CD4-positive, alpha-beta memory T cell (primary cell): ENCODE measurements at regions not wholly inside any gene's neighbourhood (a gene's known extent, or its start where the extent isn't known, plus 50 kb on each side); places are given as distances from the start of the nearest gene placed in this dataset.
"Not testable (repeated sequence)": the region's sequence is repeated elsewhere in the genome, so short reads cannot be mapped to it uniquely, and the experiment has no call there.

ENCODE experiments used
- CTCF ChIA-PET: fragments of 350-600 bp; sonication (Branson Sonifier 250); formaldehyde crosslinking; loops from one replicate; lab custom pipeline; 2021; ENCODE audit warnings: inconsistent platforms; ENCODE audit not compliant: partially characterized antibody; lab: Charles Lee
- POLR2A ChIA-PET: fragments of 350-600 bp; sonication (Branson Sonifier 250); formaldehyde crosslinking; loops from one replicate; lab custom pipeline; 2021; ENCODE audit not compliant: partially characterized antibody; lab: Charles Lee
- DNase-seq, 5 donors: peaks; one replicate each; pipeline versions ENCODE4 v3.0.0 to v3.0.0-alpha.2; 2020 to 2022; ENCODE audit warnings: mixed read lengths in 1 of 5
- H3K27ac ChIP-seq: one replicate; pipeline ENCODE4 v1.7.0; 2013; ENCODE audit warnings: low read depth, low read length
- H3K27me3 ChIP-seq: 2 replicates; pipeline ENCODE4 v1.7.0; 2013; ENCODE audit warnings: mild to moderate bottlenecking, low read length, moderate library complexity; ENCODE audit not compliant: insufficient read depth
- H3K36me3 ChIP-seq: 2 replicates; pipeline ENCODE4 v1.7.0; 2013; ENCODE audit warnings: mild to moderate bottlenecking, low read length, moderate library complexity; ENCODE audit not compliant: insufficient read depth
- H3K4me1 ChIP-seq: 2 replicates; pipeline ENCODE4 v1.7.0; 2013; ENCODE audit warnings: mild to moderate bottlenecking, low read length, moderate library complexity; ENCODE audit not compliant: insufficient read depth
- H3K4me3 ChIP-seq, 2 donors: one replicate each; pipeline ENCODE4 v1.7.0; 2013; ENCODE audit warnings: low read length in 2 of 2, mild to moderate bottlenecking in 1 of 2
- H3K9me3 ChIP-seq, 2 donors: one replicate each; pipeline ENCODE4 v1.7.0; 2013; ENCODE audit warnings: low read length in 2 of 2, control low read depth in 1 of 2; ENCODE audit not compliant: control insufficient read depth in 1 of 2
- H3K27ac Mint-ChIP-seq, 7 donors: one replicate each; pipeline ENCODE4 v1.8.0; 2020 to 2021; ENCODE audit warnings: mixed read lengths in 7 of 7, mild to moderate bottlenecking in 6 of 7, inconsistent platforms in 3 of 7, moderate library complexity in 3 of 7
- H3K27me3 Mint-ChIP-seq, 2 donors: one replicate each; pipeline ENCODE4 v1.8.0; 2020 to 2021; ENCODE audit warnings: mixed read lengths in 2 of 2
- H3K36me3 Mint-ChIP-seq, 2 donors: one replicate each; pipeline ENCODE4 v1.8.0; 2020 to 2021; ENCODE audit warnings: mixed read lengths in 2 of 2, inconsistent platforms in 1 of 2, mild to moderate bottlenecking in 1 of 2
- H3K4me1 Mint-ChIP-seq, 4 donors: one replicate each; pipeline ENCODE4 v1.8.0; 2020 to 2021; ENCODE audit warnings: mixed read lengths in 4 of 4, mild to moderate bottlenecking in 1 of 4
- H3K4me3 Mint-ChIP-seq, 8 donors: one replicate each; pipeline ENCODE4 v1.8.0; 2020 to 2021; ENCODE audit warnings: mixed read lengths in 8 of 8, mild to moderate bottlenecking in 7 of 8, moderate library complexity in 6 of 8, inconsistent platforms in 3 of 8
- H3K9me3 Mint-ChIP-seq, 8 donors: one replicate each; pipeline ENCODE4 v1.8.0; 2020 to 2021; ENCODE audit warnings: mixed read lengths in 8 of 8, mild to moderate bottlenecking in 5 of 8, inconsistent platforms in 3 of 8, moderate library complexity in 1 of 8
- intact Hi-C: fragments of 100-400 bp; cut with micrococcal nuclease; formaldehyde crosslinking; loops from one replicate; pipeline ENCODE4 v1.15.1; 2023

DNA sequence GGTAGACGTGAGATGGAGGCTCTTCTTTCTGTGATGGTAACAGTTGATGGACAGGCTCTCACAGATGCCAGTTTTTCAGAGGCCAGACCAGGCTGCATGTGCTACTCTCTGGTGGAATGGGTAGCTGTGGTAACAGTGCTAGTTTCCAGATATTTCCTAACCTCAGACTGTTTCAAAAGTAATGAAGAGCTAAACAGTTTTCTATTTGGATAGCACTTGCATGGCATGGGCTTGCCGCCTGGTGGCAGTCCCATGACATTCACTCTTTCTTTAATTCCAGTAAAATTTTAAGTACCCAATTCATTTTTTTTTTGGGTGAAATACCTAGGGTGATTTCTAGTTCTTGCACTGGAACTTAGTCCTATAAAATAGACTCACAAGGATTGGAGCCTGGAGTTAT is 220.2 kb upstream of the MAD2L1 start:
- H3K27me3 ChIP-seq = no peaks in the 10 kb centered on the region
- H3K36me3 ChIP-seq = no peaks in the 10 kb centered on the region
- no peaks in the 10 kb centered on the region for H3K9me3 Mint-ChIP-seq
- no peaks in the 10 kb centered on the region for H3K4me1 Mint-ChIP-seq
- no peaks in the 10 kb centered on the region for H3K4me1 ChIP-seq
- no peak overlapping the region for H3K4me3 Mint-ChIP-seq
- ChIA-PET POLR2A (no interaction called here), CTCF (no interaction called here)
- DNase-seq = no peak
- H3K36me3 Mint-ChIP-seq = no peaks in the 10 kb centered on the region
- H3K27ac ChIP-seq = no peak overlapping the region
- H3K27ac Mint-ChIP-seq = no peak overlapping the region
- no peaks in the 10 kb centered on the region for H3K27me3 Mint-ChIP-seq
- H3K9me3 ChIP-seq = no peaks in the 10 kb centered on the region
- intact Hi-C loops = no loop called here
- no peak overlapping the region for H3K4me3 ChIP-seq

DNA sequence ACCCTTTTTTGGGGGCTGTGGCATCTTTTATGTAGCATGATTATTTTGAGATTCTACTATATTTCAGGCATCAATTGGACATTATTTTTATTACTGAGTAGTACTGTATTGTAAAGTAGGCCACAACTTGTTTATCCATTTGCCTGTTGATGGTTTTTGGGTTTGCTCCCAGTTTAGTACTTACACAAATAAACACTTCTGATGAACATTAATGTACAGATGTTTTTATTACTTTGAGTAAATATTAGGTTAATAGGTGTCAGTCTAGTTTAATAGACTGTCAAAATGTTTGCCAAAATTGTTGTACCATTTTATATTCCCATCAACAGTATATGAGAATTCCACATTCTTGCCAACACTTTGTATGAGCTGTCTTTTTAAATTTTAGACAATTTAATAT is 214.9 kb upstream of the MAD2L1 start:
- no peak overlapping the region for H3K4me3 ChIP-seq
- H3K4me1 ChIP-seq = no peaks in the 10 kb centered on the region
- Mint-ChIP-seq H3K27ac (no peak overlapping the region), H3K4me3 (no peak overlapping the region), H3K36me3 (no peaks in the 10 kb centered on the region), H3K9me3 (no peaks in the 10 kb centered on the region), H3K4me1 (no peaks in the 10 kb centered on the region), H3K27me3 (no peaks in the 10 kb centered on the region)
- H3K27ac ChIP-seq = no peak overlapping the region
- intact Hi-C loops = no loop called here
- no peaks in the 10 kb centered on the region for H3K9me3 ChIP-seq
- CTCF ChIA-PET = no interaction called here
- POLR2A ChIA-PET = no interaction called here
- no peak for DNase-seq
- H3K36me3 ChIP-seq = no peaks in the 10 kb centered on the region
- no peaks in the 10 kb centered on the region for H3K27me3 ChIP-seq

DNA sequence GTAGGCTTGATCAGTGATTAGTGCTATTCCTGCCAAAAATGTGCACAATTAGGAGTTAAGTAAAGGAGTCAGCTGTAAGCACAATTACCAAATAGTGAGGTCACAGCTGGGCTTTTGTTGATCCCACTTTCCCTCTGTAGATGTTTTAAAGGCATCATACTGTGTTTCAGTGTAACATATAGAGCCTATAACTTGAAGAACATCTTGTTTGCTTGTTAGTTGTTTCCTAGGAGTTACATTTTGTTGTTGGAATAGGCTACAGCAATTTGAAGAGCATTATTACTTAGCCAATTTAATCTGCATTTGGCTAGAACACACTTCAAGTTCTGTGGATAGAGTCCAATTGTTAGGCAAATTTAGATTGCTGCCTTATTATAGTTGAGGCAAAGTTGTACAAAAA is 210.7 kb upstream of the MAD2L1 start:
- Mint-ChIP-seq H3K4me1 (no peaks in the 10 kb centered on the region), H3K27me3 (no peaks in the 10 kb centered on the region), H3K4me3 (no peak overlapping the region), H3K36me3 (no peaks in the 10 kb centered on the region), H3K27ac (no peak overlapping the region), H3K9me3 (peaks cover 0 to 4% (median 0%) of the 10 kb centered on the region in 8 donors)
- ChIA-PET POLR2A (no interaction called here), CTCF (no interaction called here)
- H3K9me3 ChIP-seq = no peaks in the 10 kb centered on the region
- H3K4me1 ChIP-seq = no peaks in the 10 kb centered on the region
- no peak overlapping the region for H3K27ac ChIP-seq
- intact Hi-C loops = no loop called here
- H3K4me3 ChIP-seq = no peak overlapping the region
- no peaks in the 10 kb centered on the region for H3K36me3 ChIP-seq
- no peaks in the 10 kb centered on the region for H3K27me3 ChIP-seq
- no peak for DNase-seq

DNA sequence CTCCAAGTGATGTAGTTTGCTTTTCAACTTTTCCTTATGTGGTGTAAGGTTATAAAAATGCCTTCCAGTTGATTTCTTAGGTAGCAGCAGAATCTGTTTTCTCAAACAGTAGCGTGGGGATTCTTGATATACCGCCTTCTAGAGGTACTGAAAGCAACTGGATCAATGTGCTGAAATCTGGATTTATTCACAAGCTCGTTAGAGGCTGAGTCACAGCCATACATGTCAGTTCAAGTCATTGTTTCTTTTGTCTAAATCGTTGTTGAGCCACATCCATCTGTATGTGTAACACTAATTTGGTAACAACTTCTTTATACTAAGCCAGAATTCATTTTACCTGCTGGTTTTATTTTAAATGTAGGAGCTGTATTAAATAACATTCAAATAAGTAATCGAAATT is 200.0 kb upstream of the MAD2L1 start:
- H3K4me1 Mint-ChIP-seq = peaks cover 0 to under 1% (median 0%) of the 10 kb centered on the region in 4 donors
- peaks cover 0 to 2% (median 0%) of the 10 kb centered on the region in 8 donors for H3K9me3 Mint-ChIP-seq
- intact Hi-C loops = no loop called here
- no peak overlapping the region for H3K27ac Mint-ChIP-seq
- Histone ChIP-seq H3K9me3 (no peaks in the 10 kb centered on the region), H3K4me1 (no peaks in the 10 kb centered on the region), H3K4me3 (no peak overlapping the region), H3K36me3 (no peaks in the 10 kb centered on the region), H3K27ac (no peak overlapping the region), H3K27me3 (no peaks in the 10 kb centered on the region)
- no peak overlapping the region for H3K4me3 Mint-ChIP-seq
- no peak for DNase-seq
- H3K36me3 Mint-ChIP-seq = no peaks in the 10 kb centered on the region
- H3K27me3 Mint-ChIP-seq = peaks cover 0 to 5% of the 10 kb centered on the region in 2 donors
- ChIA-PET CTCF (no interaction called here), POLR2A (no interaction called here)

DNA sequence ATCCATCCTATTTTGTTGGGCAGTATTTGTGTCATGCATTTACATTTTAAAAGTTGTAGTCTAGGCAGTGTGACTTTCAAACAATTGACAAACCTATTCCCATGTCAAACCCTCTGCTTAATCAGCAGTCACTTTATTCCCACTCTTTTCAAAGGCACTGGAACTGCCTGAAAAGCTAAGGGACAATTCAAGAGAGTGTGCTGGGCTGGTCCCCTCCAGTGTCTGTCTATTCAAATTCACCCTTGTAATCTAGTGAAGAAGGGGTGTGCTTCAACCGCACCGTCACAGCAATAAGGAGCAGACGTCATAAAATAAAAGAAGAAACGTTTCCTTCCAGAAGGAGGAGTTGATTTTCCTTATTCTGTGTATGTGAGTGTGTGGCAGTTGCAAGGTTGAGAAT is 197.0 kb upstream of the MAD2L1 start:
- H3K27me3 ChIP-seq = no peaks in the 10 kb centered on the region
- no peaks in the 10 kb centered on the region for H3K36me3 Mint-ChIP-seq
- H3K4me1 ChIP-seq = no peaks in the 10 kb centered on the region

DNA sequence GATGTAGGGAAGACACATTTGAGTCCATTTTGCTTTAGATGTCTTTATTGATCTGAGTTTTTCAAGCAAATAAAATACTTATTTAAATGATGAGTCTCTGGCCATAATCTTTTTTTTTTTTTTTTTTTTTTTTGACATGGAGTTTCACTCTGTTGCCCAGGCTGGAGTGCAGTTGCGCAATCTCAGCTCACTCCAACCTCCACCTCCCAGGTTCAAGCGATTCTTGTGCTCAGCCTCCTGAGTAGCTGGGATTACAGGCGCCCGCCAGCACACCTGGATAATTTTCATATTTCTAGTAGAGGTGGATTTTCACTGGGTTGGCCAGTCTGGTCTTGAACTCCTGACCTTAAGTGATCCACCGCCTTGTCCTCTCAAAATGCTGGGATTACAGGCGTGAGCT is 194.5 kb upstream of the MAD2L1 start:
- POLR2A ChIA-PET = no interaction called here
- CTCF ChIA-PET = no interaction called here
- H3K9me3 ChIP-seq = no peaks in the 10 kb centered on the region
- no peaks in the 10 kb centered on the region for H3K36me3 ChIP-seq
- intact Hi-C loops = no loop called here
- no peaks in the 10 kb centered on the region for H3K4me1 ChIP-seq
- Mint-ChIP-seq H3K4me3 (no peak overlapping the region), H3K9me3 (peaks cover 0 to 6% (median 4%) of the 10 kb centered on the region in 8 donors), H3K36me3 (no peaks in the 10 kb centered on the region), H3K27me3 (peaks cover 0 to 5% of the 10 kb centered on the region in 2 donors), H3K27ac (no peak overlapping the region), H3K4me1 (peaks cover 0 to 2% (median 0%) of the 10 kb centered on the region in 4 donors)
- no peaks in the 10 kb centered on the region for H3K27me3 ChIP-seq
- no peak for DNase-seq
- no peak overlapping the region for H3K27ac ChIP-seq
- no peak overlapping the region for H3K4me3 ChIP-seq

More for the DNA sequence above, 197.0 kb upstream of the MAD2L1 start:
- Mint-ChIP-seq H3K4me3 (no peak overlapping the region), H3K4me1 (peaks cover 0 to 2% (median 0%) of the 10 kb centered on the region in 4 donors), H3K9me3 (peaks cover 0 to 4% (median 0%) of the 10 kb centered on the region in 8 donors), H3K27ac (no peak overlapping the region), H3K27me3 (peaks cover 0 to 5% of the 10 kb centered on the region in 2 donors)
- CTCF ChIA-PET = no interaction called here
- H3K27ac ChIP-seq = no peak overlapping the region
- no peaks in the 10 kb centered on the region for H3K9me3 ChIP-seq
- H3K4me3 ChIP-seq = no peak overlapping the region
- H3K36me3 ChIP-seq = no peaks in the 10 kb centered on the region
- DNase-seq = no peak
- POLR2A ChIA-PET = no interaction called here
- intact Hi-C loops = no loop called here

DNA sequence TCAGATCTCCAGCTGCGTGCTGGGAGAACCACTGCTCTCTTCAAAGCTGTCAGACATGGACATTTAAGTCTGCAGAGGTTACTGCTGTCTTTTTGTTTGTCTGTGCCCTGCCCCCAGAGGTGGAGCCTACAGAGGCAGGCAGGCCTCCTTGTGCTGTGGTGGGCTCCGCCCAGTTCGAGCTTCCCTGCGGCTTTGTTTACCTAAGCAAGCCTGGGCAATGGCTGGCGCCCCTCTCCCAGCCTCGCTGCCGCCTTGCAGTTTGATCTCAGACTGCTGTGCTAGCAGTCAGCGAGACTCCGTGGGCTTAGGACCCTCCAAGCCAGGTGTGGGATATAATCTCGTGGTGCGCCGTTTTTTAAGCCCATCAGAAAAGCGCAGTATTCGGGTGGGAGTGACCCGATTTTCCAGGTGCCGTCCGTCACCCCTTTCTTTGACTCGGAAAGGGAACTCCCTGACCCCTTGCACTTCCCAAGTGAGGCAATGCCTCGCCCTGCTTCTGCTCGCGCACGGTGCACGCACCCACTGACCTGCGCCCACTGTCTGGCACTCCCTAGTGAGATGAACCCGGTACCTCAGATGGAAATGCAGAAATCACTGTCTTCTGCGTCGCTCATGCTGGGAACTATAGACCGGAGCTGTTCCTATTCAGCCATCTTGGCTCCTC is 189.6 kb upstream of the MAD2L1 start:
- H3K27me3 ChIP-seq, H3K27ac Mint-ChIP-seq, H3K27me3 Mint-ChIP-seq, H3K4me1 Mint-ChIP-seq, H3K36me3 ChIP-seq, H3K36me3 Mint-ChIP-seq, CTCF ChIA-PET, H3K4me3 Mint-ChIP-seq, H3K9me3 ChIP-seq, intact Hi-C loops, H3K4me1 ChIP-seq, H3K4me3 ChIP-seq, POLR2A ChIA-PET, H3K27ac ChIP-seq, H3K9me3 Mint-ChIP-seq, DNase-seq: not testable (repeated sequence)
